Stomach (tissue), 4 donors: ENCODE measurements at regions not wholly inside any gene's neighbourhood (a gene's known extent, or its start where the extent isn't known, plus 50 kb on each side); places are given as distances from the start of the nearest gene placed in this dataset.

Experiments
- CTCF ChIP-seq, 7 experiments: fragments of 450-650 bp in 4 of 7; fragments of 200-600 bp in 3 of 7; sonication (generic) in 3 of 7; IDR thresholded peaks; one replicate each; pipeline ENCODE4 v1.5.1; 2016 to 2019; ENCODE audit warnings: antibody characterized with exemption in 7 of 7, control low read depth in 2 of 7, mild to moderate bottlenecking in 1 of 7
- EP300 ChIP-seq: sonication (generic); formaldehyde crosslinking; IDR thresholded peaks from one replicate; pipeline ENCODE4 v1.6.1; 2017; ENCODE audit warnings: antibody characterized with exemption
- POLR2AphosphoS5 ChIP-seq, 3 donors: sonication (generic); formaldehyde crosslinking; IDR thresholded peaks; one replicate each; pipeline ENCODE4 v1.6.1; 2016; ENCODE audit warnings: antibody characterized with exemption in 3 of 3

- TF ChIP-seq CTCF (IDR thresholded peaks at IDR 0.05) (no peak), POLR2AphosphoS5 (IDR thresholded peaks at IDR 0.05) (no peak), EP300 (no peak)
Measured at GRCh38 chr10:85493703-85494102, 872.9 kb downstream of the GRID1 start.
